ENCODE measurements at regions not wholly inside any gene's neighbourhood (a gene's known extent, or its start where the extent isn't known, plus 50 kb on each side); places are given as distances from the start of the nearest gene placed in this dataset.

DNA sequence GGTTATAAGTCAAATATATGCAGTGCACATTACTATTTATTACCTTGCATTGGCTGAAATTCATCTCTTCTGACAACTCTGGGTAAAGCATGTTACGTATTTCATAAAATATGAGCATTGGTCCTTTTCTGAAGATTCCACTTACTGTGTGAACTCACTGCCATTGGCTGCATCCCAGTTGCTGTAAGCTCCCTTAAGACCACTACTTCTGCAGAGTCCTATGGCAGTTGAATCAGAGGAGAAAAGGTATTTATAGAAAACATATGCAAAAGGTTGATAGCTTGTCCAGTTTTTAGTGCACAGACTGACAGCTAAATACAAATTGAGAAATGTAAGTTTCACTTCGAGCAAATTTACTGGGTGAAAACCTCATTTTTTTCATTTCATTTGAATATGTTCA lies 394.6 kb upstream of the ARRDC3 start:
- Histone ChIP-seq H2AFZ (no peak overlapping the region), H3K4me3 (no peak overlapping the region), H3K4me2 (no peak overlapping the region), H3F3A (replicated peaks; ENCODE audit: low read depth) (no peaks in the 10 kb centered on the region), H3K36me3 (ENCODE audit: insufficient read depth) (no peaks in the 10 kb centered on the region), H3K4me1 (ENCODE audit: insufficient read depth) (peaks cover 14% of the 10 kb centered on the region; the same call in 1 of the 2 replicates), H3K27ac (ENCODE audit: low read depth) (no peak overlapping the region), H3K79me2 (replicated peaks; ENCODE audit: insufficient read depth) (no peaks in the 10 kb centered on the region), H3K9me2 (ENCODE audit: insufficient read depth) (no peaks in the 10 kb centered on the region), H3K27me3 (ENCODE audit: insufficient read depth) (no peaks in the 10 kb centered on the region), H4K20me1 (replicated peaks; ENCODE audit: insufficient read depth) (no peaks in the 10 kb centered on the region)
- Mint-ChIP-seq H3K27ac (no peak overlapping the region), H3K36me3 (ENCODE audit: low read depth) (no peaks in the 10 kb centered on the region), H3K4me3 (no peak overlapping the region), H3K4me1 (peaks cover 12% of the 10 kb centered on the region), H3K9me3 (no peaks in the 10 kb centered on the region), H3K27me3 (ENCODE audit: insufficient read depth, low read depth, poor library complexity) (peaks cover 2% of the 10 kb centered on the region)
- DNase-seq (ENCODE audit: low spot score) (no peak), ATAC-seq (no peak)
- no peak for TF ChIP-seq EZH2 (IDR thresholded peaks at IDR 0.05; ENCODE audit: low read depth, unreplicated experiment)
- no peak for TF ChIP-seq POLR2AphosphoS5 (IDR thresholded peaks at IDR 0.05; ENCODE audit: low read depth)
- TF ChIP-seq, protein P1, sequence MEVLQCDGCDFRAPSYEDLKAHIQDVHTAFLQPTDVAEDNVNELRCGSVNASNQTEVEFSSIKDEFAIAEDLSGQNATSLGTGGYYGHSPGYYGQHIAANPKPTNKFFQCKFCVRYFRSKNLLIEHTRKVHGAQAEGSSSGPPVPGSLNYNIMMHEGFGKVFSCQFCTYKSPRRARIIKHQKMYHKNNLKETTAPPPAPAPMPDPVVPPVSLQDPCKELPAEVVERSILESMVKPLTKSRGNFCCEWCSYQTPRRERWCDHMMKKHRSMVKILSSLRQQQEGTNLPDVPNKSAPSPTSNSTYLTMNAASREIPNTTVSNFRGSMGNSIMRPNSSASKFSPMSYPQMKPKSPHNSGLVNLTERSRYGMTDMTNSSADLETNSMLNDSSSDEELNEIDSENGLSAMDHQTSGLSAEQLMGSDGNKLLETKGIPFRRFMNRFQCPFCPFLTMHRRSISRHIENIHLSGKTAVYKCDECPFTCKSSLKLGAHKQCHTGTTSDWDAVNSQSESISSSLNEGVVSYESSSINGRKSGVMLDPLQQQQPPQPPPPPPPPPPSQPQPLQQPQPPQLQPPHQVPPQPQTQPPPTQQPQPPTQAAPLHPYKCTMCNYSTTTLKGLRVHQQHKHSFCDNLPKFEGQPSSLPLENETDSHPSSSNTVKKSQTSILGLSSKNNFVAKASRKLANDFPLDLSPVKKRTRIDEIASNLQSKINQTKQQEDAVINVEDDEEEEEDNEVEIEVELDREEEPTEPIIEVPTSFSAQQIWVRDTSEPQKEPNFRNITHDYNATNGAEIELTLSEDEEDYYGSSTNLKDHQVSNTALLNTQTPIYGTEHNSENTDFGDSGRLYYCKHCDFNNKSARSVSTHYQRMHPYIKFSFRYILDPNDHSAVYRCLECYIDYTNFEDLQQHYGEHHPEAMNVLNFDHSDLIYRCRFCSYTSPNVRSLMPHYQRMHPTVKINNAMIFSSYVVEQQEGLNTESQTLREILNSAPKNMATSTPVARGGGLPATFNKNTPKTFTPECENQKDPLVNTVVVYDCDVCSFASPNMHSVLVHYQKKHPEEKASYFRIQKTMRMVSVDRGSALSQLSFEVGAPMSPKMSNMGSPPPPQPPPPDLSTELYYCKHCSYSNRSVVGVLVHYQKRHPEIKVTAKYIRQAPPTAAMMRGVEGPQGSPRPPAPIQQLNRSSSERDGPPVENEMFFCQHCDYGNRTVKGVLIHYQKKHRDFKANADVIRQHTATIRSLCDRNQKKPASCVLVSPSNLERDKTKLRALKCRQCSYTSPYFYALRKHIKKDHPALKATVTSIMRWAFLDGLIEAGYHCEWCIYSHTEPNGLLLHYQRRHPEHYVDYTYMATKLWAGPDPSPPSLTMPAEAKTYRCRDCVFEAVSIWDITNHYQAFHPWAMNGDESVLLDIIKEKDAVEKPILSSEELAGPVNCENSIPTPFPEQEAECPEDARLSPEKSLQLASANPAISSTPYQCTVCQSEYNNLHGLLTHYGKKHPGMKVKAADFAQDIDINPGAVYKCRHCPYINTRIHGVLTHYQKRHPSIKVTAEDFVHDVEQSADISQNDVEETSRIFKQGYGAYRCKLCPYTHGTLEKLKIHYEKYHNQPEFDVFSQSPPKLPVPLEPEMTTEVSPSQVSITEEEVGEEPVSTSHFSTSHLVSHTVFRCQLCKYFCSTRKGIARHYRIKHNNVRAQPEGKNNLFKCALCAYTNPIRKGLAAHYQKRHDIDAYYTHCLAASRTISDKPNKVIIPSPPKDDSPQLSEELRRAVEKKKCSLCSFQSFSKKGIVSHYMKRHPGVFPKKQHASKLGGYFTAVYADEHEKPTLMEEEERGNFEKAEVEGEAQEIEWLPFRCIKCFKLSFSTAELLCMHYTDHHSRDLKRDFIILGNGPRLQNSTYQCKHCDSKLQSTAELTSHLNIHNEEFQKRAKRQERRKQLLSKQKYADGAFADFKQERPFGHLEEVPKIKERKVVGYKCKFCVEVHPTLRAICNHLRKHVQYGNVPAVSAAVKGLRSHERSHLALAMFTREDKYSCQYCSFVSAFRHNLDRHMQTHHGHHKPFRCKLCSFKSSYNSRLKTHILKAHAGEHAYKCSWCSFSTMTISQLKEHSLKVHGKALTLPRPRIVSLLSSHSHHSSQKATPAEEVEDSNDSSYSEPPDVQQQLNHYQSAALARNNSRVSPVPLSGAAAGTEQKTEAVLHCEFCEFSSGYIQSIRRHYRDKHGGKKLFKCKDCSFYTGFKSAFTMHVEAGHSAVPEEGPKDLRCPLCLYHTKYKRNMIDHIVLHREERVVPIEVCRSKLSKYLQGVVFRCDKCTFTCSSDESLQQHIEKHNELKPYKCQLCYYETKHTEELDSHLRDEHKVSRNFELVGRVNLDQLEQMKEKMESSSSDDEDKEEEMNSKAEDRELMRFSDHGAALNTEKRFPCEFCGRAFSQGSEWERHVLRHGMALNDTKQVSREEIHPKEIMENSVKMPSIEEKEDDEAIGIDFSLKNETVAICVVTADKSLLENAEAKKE (CRISPR knock-in tag; IDR thresholded peaks at IDR 0.05), result no peak
- TF ChIP-seq, protein P2, sequence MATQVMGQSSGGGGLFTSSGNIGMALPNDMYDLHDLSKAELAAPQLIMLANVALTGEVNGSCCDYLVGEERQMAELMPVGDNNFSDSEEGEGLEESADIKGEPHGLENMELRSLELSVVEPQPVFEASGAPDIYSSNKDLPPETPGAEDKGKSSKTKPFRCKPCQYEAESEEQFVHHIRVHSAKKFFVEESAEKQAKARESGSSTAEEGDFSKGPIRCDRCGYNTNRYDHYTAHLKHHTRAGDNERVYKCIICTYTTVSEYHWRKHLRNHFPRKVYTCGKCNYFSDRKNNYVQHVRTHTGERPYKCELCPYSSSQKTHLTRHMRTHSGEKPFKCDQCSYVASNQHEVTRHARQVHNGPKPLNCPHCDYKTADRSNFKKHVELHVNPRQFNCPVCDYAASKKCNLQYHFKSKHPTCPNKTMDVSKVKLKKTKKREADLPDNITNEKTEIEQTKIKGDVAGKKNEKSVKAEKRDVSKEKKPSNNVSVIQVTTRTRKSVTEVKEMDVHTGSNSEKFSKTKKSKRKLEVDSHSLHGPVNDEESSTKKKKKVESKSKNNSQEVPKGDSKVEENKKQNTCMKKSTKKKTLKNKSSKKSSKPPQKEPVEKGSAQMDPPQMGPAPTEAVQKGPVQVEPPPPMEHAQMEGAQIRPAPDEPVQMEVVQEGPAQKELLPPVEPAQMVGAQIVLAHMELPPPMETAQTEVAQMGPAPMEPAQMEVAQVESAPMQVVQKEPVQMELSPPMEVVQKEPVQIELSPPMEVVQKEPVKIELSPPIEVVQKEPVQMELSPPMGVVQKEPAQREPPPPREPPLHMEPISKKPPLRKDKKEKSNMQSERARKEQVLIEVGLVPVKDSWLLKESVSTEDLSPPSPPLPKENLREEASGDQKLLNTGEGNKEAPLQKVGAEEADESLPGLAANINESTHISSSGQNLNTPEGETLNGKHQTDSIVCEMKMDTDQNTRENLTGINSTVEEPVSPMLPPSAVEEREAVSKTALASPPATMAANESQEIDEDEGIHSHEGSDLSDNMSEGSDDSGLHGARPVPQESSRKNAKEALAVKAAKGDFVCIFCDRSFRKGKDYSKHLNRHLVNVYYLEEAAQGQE (IDR thresholded peaks at IDR 0.05; ENCODE audit: unreplicated experiment), result no peak
- no peak for TF ChIP-seq ZNF114 (CRISPR knock-in tag; IDR thresholded peaks at IDR 0.05)
- no peak for TF ChIP-seq NANOG (IDR thresholded peaks at IDR 0.05; ENCODE audit: borderline replicate concordance)
- no peak for TF ChIP-seq STAT1 (IDR thresholded peaks at IDR 0.05; ENCODE audit: unreplicated experiment)

Data from GM23338 (cell line).